ENCODE measurements at regions not wholly inside any gene's neighbourhood (a gene's known extent, or its start where the extent isn't known, plus 50 kb on each side); places are given as distances from the start of the nearest gene placed in this dataset.

DNA sequence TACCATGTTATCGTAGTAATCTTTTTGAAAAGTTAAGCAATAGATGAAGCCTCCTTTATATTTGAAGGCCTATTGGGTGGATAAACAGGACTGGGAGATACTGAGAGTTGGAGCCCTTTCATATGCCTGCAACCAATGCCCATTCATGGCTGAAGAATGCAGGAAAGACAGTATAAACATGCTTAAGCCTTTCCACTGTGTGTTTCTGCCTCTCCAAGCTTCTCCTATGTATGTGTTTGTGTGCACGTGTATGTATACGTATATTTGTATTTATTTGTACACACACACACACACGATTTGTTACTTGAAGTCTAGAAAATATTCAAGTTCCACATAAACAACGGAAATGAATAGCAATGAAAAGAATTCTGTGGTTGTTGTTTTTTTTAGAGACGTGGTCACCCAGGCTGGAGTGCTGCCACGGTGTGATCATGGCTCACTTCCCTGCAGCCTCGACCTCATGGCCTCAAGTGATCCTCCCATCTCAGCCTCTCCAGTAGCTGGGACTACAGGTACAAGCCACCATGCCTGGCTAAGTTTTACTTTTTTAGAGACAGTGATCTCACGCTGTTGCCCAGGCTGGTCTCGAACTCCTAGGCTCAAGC lies 1453.5 kb downstream of the AACS start:
- DNase-seq (ENCODE audit: low spot score) = no peak

DNA sequence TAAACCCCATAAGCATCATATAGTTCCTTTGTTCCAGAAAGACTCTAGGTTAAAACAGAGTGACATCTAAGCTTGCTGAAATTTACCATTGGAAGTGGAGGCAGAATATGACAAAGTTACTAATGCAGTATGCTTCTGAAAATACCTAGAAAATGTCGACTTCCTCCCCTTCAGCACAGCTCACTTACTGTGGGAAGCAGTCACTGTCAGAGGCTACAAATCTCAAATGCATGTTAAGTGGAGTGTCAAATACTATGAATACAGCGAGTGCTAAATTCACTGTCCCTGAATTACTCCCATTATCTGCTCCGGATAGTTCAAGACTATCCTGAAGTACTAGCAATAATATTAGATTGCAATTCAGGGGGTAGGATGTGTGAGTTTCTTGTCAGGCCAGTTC lies 1454.6 kb downstream of the AACS start:
- DNase-seq (ENCODE audit: low spot score) = no peak

GRCh38 chr12:126523891-126524290 lies 1458.7 kb downstream of the AACS start:
- no peak for DNase-seq (ENCODE audit: low spot score)

DNA sequence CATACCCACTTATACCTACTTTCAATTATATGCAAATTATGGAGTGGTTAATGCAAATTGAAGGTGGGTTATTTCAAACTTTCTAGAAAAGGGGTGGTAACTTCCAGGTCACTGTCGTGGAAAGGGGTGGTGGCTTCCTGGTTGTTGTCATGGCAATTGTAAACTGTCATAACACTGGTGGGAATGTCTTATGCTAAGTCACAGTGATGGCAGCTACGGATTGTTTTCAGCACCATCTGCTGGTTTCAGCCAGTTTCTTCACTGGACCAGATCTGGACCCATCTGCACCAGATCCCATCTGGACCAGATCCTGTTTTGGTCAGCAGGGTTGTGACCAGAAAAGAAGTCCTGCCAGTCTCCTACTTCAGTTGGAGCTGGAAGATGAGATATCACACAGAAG lies 1469.3 kb downstream of the AACS start:
- DNase-seq (ENCODE audit: low spot score) = no peak

DNA sequence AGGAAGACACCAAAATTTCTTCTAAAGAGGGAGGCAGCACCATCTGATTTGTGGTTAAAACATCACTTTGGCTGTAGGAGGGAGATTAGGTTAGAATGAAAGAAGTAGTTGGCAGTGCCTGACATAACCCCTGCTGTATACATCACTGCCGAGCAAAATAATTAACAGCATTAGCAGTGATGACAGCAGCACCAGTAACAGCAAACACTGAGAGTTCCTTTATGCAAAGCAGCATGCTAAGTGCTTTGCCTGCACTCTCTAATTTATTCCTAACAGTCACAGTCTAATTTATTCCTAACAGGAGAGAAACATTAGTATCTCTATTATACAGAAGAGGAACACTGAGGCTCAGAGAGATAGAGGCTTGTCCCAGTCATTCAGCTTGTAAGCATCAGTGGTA lies 1469.7 kb downstream of the AACS start:
- DNase-seq (ENCODE audit: low spot score) = no peak

DNA sequence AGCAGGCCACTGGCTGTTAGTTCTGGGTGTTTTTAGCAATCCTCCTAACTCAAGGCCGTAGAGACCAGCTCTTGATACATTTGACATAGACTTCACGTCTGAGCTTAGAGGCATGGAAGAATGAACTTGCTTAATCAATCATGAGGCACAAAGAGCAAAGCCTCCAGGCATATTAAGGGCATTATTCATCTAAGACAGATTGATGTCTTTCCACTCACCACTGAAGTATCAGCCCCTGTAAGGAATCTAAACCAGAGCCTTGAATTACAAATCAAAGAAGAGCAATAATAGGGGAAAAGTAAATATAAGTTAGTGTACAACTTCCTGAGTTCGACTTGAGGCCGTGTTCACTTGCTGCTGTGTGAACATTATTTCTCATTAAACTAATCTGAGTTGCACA lies 1470.7 kb downstream of the AACS start:
- no peak for DNase-seq (ENCODE audit: low spot score)

- DNase-seq (ENCODE audit: low spot score) = no peak
Observed at GRCh38 chr12:126537961-126538530, 1472.8 kb downstream of the AACS start.

GRCh38 chr12:126538888-126539287 lies 1473.7 kb downstream of the AACS start:
- no peak for DNase-seq (ENCODE audit: low spot score)

GRCh38 chr12:126545411-126545810 lies 1480.2 kb downstream of the AACS start:
- no peak for DNase-seq (ENCODE audit: low spot score)

GRCh38 chr12:126547905-126548304 lies 1482.7 kb downstream of the AACS start:
- no peak for DNase-seq (ENCODE audit: low spot score)

GRCh38 chr12:126551869-126552268 lies 1486.6 kb downstream of the AACS start:
- no peak for DNase-seq (ENCODE audit: low spot score)

- DNase-seq (ENCODE audit: low spot score) = no peak
Observed at GRCh38 chr12:126554625-126555024, 1489.4 kb downstream of the AACS start.

GRCh38 chr12:126557659-126558058 lies 1492.4 kb downstream of the AACS start:
- no peak for DNase-seq (ENCODE audit: low spot score)

- no peak for DNase-seq (ENCODE audit: low spot score)
Observed at GRCh38 chr12:126558219-126558618, 1493.0 kb downstream of the AACS start.

GRCh38 chr12:126558810-126559209 lies 1493.6 kb downstream of the AACS start:
- no peak for DNase-seq (ENCODE audit: low spot score)

DNA sequence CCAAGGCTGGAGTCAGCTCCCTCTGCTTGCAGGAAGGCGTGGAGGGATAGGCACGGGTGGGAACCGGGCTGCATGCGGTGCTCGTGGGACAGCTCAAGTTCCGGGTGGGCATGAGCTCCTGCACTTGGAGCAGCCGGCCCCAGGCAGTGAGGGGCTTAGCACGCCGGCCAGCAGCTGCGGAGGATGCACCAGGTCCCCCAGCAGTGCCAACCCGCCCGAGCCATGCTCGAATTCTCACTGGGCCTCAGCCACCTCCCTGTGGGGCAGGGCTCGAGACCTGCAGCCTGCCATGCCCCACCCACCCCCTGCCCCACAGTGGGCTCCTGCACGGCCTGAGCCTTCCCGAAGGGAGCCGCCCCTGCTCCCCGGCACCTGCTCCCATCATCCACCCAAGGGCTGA lies 1501.8 kb downstream of the AACS start:
- no peak for DNase-seq (ENCODE audit: low spot score)

GRCh38 chr12:126569706-126570105 lies 1504.5 kb downstream of the AACS start:
- no peak for DNase-seq (ENCODE audit: low spot score)

GRCh38 chr12:126570566-126570965 lies 1505.3 kb downstream of the AACS start:
- DNase-seq (ENCODE audit: low spot score) = no peak

- no peak for DNase-seq (ENCODE audit: low spot score)
Observed at GRCh38 chr12:126572170-126572569, 1506.9 kb downstream of the AACS start.

GRCh38 chr12:126581655-126582054 lies 1516.4 kb downstream of the AACS start:
- DNase-seq (ENCODE audit: low spot score) = no peak

DNA sequence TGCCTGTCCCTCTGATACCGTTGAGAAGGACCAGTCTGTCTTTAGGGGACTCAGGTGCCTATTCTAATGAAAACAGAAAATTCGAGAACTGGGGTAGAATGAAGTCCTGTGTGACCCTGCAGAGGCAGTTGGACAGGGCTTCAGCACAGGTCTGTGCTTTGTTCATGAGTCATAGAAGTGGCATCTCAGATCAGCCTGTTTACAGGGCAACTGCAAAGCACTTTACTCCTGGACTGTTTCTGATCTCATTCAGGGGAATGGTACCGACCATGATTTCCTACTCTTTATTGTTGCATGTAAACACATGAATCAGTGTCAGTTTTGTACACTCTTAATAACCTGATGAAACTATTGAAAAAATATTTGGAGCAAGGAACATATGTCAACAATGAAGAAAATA lies 1517.0 kb downstream of the AACS start:
- DNase-seq (ENCODE audit: low spot score) = no peak

GRCh38 chr12:126588586-126589249 lies 1523.5 kb downstream of the AACS start:
- DNase-seq (ENCODE audit: low spot score) = no peak

- no peak for DNase-seq (ENCODE audit: low spot score)
Observed at GRCh38 chr12:126591533-126591932, 1526.3 kb downstream of the AACS start.

Data from pons (tissue), 1 donor.